Fibroblast of lung (primary cell): ENCODE measurements at regions not wholly inside any gene's neighbourhood (a gene's known extent, or its start where the extent isn't known, plus 50 kb on each side); places are given as distances from the start of the nearest gene placed in this dataset.

ENCODE experiments used
- CTCF ChIP-seq, 2 donors: IDR thresholded peaks in 1 of 2; conservative IDR thresholded peaks in 1 of 2; 1 replicate in 1 of 2; 2 replicates in 1 of 2; pipeline ENCODE4 v1.5.1; 2011 to 2012; ENCODE audit warnings: low read length in 2 of 2, control low read depth in 1 of 2, inconsistent platforms in 1 of 2, low read depth in 1 of 2, mild to moderate bottlenecking in 1 of 2
- EZH2 ChIP-seq: IDR thresholded peaks from 2 replicates; pipeline ENCODE4 v1.5.1; 2012; ENCODE audit warnings: low read length, control low read depth, mild to moderate bottlenecking; ENCODE audit errors: missing control alignments

- TF ChIP-seq CTCF (conservative IDR thresholded peaks at IDR 0.05 in 1 of 2, IDR thresholded peaks at IDR 0.05 in 1 of 2; ENCODE audit: low read depth in 1 of 2, low read length in 2 of 2), result no peak
- TF ChIP-seq EZH2, result no peak
Measured at GRCh38 chr18:3342628-3343027, 80.7 kb downstream of the MYL12B start.
